SU-DHL-6 (cell line): ENCODE measurements at regions not wholly inside any gene's neighbourhood (a gene's known extent, or its start where the extent isn't known, plus 50 kb on each side); places are given as distances from the start of the nearest gene placed in this dataset.

ENCODE experiments used
- H2AFZ ChIP-seq: fragments of 200-600 bp; sonication (generic); 2 replicates; pipeline ENCODE4 v1.6.1; 2014; ENCODE audit warnings: low read depth, mild to moderate bottlenecking, moderate library complexity, mixed read lengths, antibody characterized with exemption, low read length; ENCODE audit not compliant: severe bottlenecking
- H3F3A ChIP-seq: fragments of 200-600 bp; shearing (Covaris generic); 2 replicates; pipeline ENCODE4 v1.6.0; 2016; ENCODE audit warnings: antibody characterized with exemption, mild to moderate bottlenecking; ENCODE audit not compliant: insufficient read depth
- H3K27ac ChIP-seq: fragments of 200-600 bp; sonication (generic); 2 replicates; pipeline ENCODE4 v1.5.1; 2016; ENCODE audit warnings: low read depth, mild to moderate bottlenecking, low read length, moderate library complexity, mixed read lengths
- H3K27me3 ChIP-seq: fragments of 200-600 bp; sonication (generic), shearing (Covaris generic); 2 replicates; pipeline ENCODE4 v1.6.0; 2014; ENCODE audit warnings: mild to moderate bottlenecking, low read length
- H3K36me3 ChIP-seq: fragments of 200-600 bp; sonication (generic); 2 replicates; pipeline ENCODE4 v1.6.1; 2014; ENCODE audit warnings: mild to moderate bottlenecking, low read length, mixed read lengths
- H3K4me2 ChIP-seq: fragments of 300-600, 200-600 bp; shearing (Covaris generic), sonication (generic); 2 replicates; pipeline ENCODE4 v1.6.0; 2014; ENCODE audit warnings: low read length, low read depth, mild to moderate bottlenecking; ENCODE audit not compliant: poor library complexity, severe bottlenecking
- H3K4me3 ChIP-seq: fragments of 200-600 bp; sonication (generic); 2 replicates; pipeline ENCODE4 v1.5.1; 2014; ENCODE audit warnings: antibody characterized with exemption, low read length, mild to moderate bottlenecking, mixed read lengths; ENCODE audit not compliant: insufficient read depth, poor library complexity, severe bottlenecking
- H3K79me2 ChIP-seq: fragments of 200-600 bp; sonication (generic); 2 replicates; pipeline ENCODE4 v1.6.1; 2014; ENCODE audit warnings: mild to moderate bottlenecking, low read length, moderate library complexity; ENCODE audit not compliant: insufficient read depth
- H3K9ac ChIP-seq: fragments of 200-600 bp; sonication (generic); 2 replicates; pipeline ENCODE4 v1.7.0; 2014; ENCODE audit warnings: mild to moderate bottlenecking, low read length
- H3K9me2 ChIP-seq: fragments of 200-600 bp; sonication (generic); replicated peaks from 2 replicates; pipeline ENCODE4 v1.6.1; 2014; ENCODE audit warnings: low read length; ENCODE audit not compliant: insufficient read depth
- H3K9me3 ChIP-seq: fragments of 200-600 bp; sonication (generic); 2 replicates; pipeline ENCODE4 v1.6.1; 2014; ENCODE audit warnings: low read length, mixed read lengths; ENCODE audit not compliant: insufficient read depth
- H4K20me1 ChIP-seq: fragments of 200-600 bp; sonication (generic); 2 replicates; pipeline ENCODE4 v1.6.1; 2014; ENCODE audit warnings: low read depth, mild to moderate bottlenecking, antibody characterized with exemption, low read length, moderate library complexity, mixed read lengths
- CTCF ChIP-seq: fragments of 200-600 bp; sonication (generic); IDR thresholded peaks from one replicate; pipeline ENCODE4 v1.5.1; 2017; ENCODE audit warnings: antibody characterized with exemption, mild to moderate bottlenecking, low read length, moderate library complexity; ENCODE audit not compliant: insufficient read depth, poor library complexity, severe bottlenecking
- EZH2phosphoT487 ChIP-seq: fragments of 200-600 bp; sonication (generic), shearing (Covaris generic); conservative IDR thresholded peaks from 2 replicates; pipeline ENCODE4 v1.6.1; 2018; ENCODE audit warnings: mild to moderate bottlenecking, antibody characterized with exemption, low read length, moderate library complexity, mixed read lengths

GRCh38 chr6:3663081-3663480 lies 88.4 kb downstream of the PXDC1 start:
- Histone ChIP-seq H3K9me3 (no peaks in the 10 kb centered on the region), H3K9ac (no peak overlapping the region), H3F3A (no peaks in the 10 kb centered on the region), H2AFZ (no peak overlapping the region), H3K9me2 (no peaks in the 10 kb centered on the region), H4K20me1 (no peaks in the 10 kb centered on the region), H3K27me3 (no peaks in the 10 kb centered on the region), H3K4me2 (no peak overlapping the region), H3K27ac (no peak overlapping the region), H3K79me2 (no peaks in the 10 kb centered on the region), H3K4me3 (no peak overlapping the region), H3K36me3 (no peaks in the 10 kb centered on the region)
- no peak for TF ChIP-seq EZH2phosphoT487
- TF ChIP-seq CTCF, result no peak

- Histone ChIP-seq H3K79me2 (no peaks in the 10 kb centered on the region), H3K9me2 (no peaks in the 10 kb centered on the region), H3K9me3 (no peaks in the 10 kb centered on the region), H3K9ac (no peak overlapping the region), H3K27ac (no peak overlapping the region), H3K4me2 (no peak overlapping the region), H3K4me3 (no peak overlapping the region), H4K20me1 (no peaks in the 10 kb centered on the region), H3K36me3 (no peaks in the 10 kb centered on the region), H2AFZ (no peak overlapping the region), H3K27me3 (no peaks in the 10 kb centered on the region), H3F3A (no peaks in the 10 kb centered on the region)
- TF ChIP-seq EZH2phosphoT487 (no peak), CTCF (no peak)
Measured at GRCh38 chr6:3661390-3661789, 90.1 kb downstream of the PXDC1 start.

- no peaks in the 10 kb centered on the region for H3K36me3 ChIP-seq
- no peak overlapping the region for H3K9ac ChIP-seq
- no peak overlapping the region for H3K27ac ChIP-seq
- no peak for TF ChIP-seq EZH2phosphoT487
- no peaks in the 10 kb centered on the region for H3F3A ChIP-seq
- H3K9me3 ChIP-seq, result no peaks in the 10 kb centered on the region
- H4K20me1 ChIP-seq, result no peaks in the 10 kb centered on the region
- H2AFZ ChIP-seq, result no peak overlapping the region
- H3K27me3 ChIP-seq, result no peaks in the 10 kb centered on the region
- H3K9me2 ChIP-seq, result no peaks in the 10 kb centered on the region
- H3K4me2 ChIP-seq, result no peak overlapping the region
- no peak overlapping the region for H3K4me3 ChIP-seq
- no peaks in the 10 kb centered on the region for H3K79me2 ChIP-seq
Measured at GRCh38 chr6:3660473-3660872, 91.0 kb downstream of the PXDC1 start.

GRCh38 chr6:3659748-3660147 lies 91.8 kb downstream of the PXDC1 start:
- no peak overlapping the region for H3K9ac ChIP-seq
- H3K27me3 ChIP-seq, result no peaks in the 10 kb centered on the region
- no peak overlapping the region for H3K4me2 ChIP-seq
- no peak overlapping the region for H2AFZ ChIP-seq
- no peaks in the 10 kb centered on the region for H4K20me1 ChIP-seq
- no peaks in the 10 kb centered on the region for H3K9me3 ChIP-seq
- H3F3A ChIP-seq, result no peaks in the 10 kb centered on the region
- H3K9me2 ChIP-seq, result no peaks in the 10 kb centered on the region
- no peak overlapping the region for H3K4me3 ChIP-seq
- no peaks in the 10 kb centered on the region for H3K36me3 ChIP-seq
- H3K27ac ChIP-seq, result no peak overlapping the region
- no peaks in the 10 kb centered on the region for H3K79me2 ChIP-seq
- TF ChIP-seq EZH2phosphoT487, result no peak
- TF ChIP-seq CTCF, result no peak
